Loucy (cell line): ENCODE measurements at regions not wholly inside any gene's neighbourhood (a gene's known extent, or its start where the extent isn't known, plus 50 kb on each side); places are given as distances from the start of the nearest gene placed in this dataset.

ENCODE experiments used
- H2AFZ ChIP-seq: fragments of 200-600 bp; sonication (generic); 2 replicates; pipeline ENCODE4 v1.6.0; 2016; ENCODE audit warnings: antibody characterized with exemption, mild to moderate bottlenecking, low read length, moderate library complexity
- H3F3A ChIP-seq: fragments of 200-600 bp; 2 replicates; pipeline ENCODE4 v1.6.0; 2016; ENCODE audit warnings: antibody characterized with exemption, low read depth, mild to moderate bottlenecking
- H3K27me3 ChIP-seq: fragments of 200-600 bp; sonication (generic); 2 replicates; pipeline ENCODE4 v1.6.1; 2014; ENCODE audit warnings: low read length, mild to moderate bottlenecking; ENCODE audit not compliant: insufficient read depth, poor library complexity, severe bottlenecking
- H3K36me3 ChIP-seq: fragments of 200-600 bp; sonication (generic); 2 replicates; pipeline ENCODE4 v1.6.1; 2016; ENCODE audit warnings: low read length; ENCODE audit not compliant: insufficient read depth
- H3K4me1 ChIP-seq: fragments of 200-600 bp; sonication (generic); 2 replicates; pipeline ENCODE4 v1.5.1; 2014; ENCODE audit warnings: low read length, mild to moderate bottlenecking; ENCODE audit not compliant: insufficient read depth, poor library complexity, severe bottlenecking
- H3K4me2 ChIP-seq: fragments of 200-600 bp; sonication (generic); 2 replicates; pipeline ENCODE4 v1.6.0; 2014; ENCODE audit warnings: antibody characterized with exemption, low read length, low read depth, mild to moderate bottlenecking; ENCODE audit not compliant: poor library complexity, severe bottlenecking
- H3K4me3 ChIP-seq: fragments of 200-600 bp; sonication (generic); 2 replicates; pipeline ENCODE4 v1.5.1; 2014; ENCODE audit warnings: low read length, mild to moderate bottlenecking, mixed read lengths; ENCODE audit not compliant: poor library complexity, severe bottlenecking
- H3K79me2 ChIP-seq: fragments of 200-600 bp; sonication (generic); 2 replicates; pipeline ENCODE4 v1.6.1; 2014; ENCODE audit warnings: low read length; ENCODE audit not compliant: insufficient read depth
- H3K9ac ChIP-seq: fragments of 200-600 bp; sonication (generic); 2 replicates; pipeline ENCODE4 v1.6.0; 2014; ENCODE audit warnings: mild to moderate bottlenecking, low read depth, low read length, moderate library complexity; ENCODE audit not compliant: poor library complexity, severe bottlenecking
- H3K9me2 ChIP-seq: fragments of 200-600 bp; sonication (generic); replicated peaks from 2 replicates; pipeline ENCODE4 v1.6.1; 2016; ENCODE audit warnings: low read depth, low read length, mixed read lengths
- H3K9me3 ChIP-seq: fragments of 200-600 bp; sonication (generic); 2 replicates; pipeline ENCODE4 v1.6.1; 2014; ENCODE audit warnings: mild to moderate bottlenecking, antibody characterized with exemption, low read length, low read depth; ENCODE audit not compliant: insufficient read depth
- H4K20me1 ChIP-seq: fragments of 200-600 bp; sonication (generic); 2 replicates; pipeline ENCODE4 v1.6.0; 2014; ENCODE audit warnings: antibody characterized with exemption, low read length, mild to moderate bottlenecking; ENCODE audit not compliant: insufficient read depth, poor library complexity, severe bottlenecking
- CTCF ChIP-seq: fragments of 200-600 bp; sonication (generic); conservative IDR thresholded peaks from 2 replicates; pipeline ENCODE4 v1.5.1; 2014; ENCODE audit warnings: mild to moderate bottlenecking, antibody characterized with exemption, low read length
- EZH2phosphoT487 ChIP-seq: fragments of 200-600 bp; IDR thresholded peaks from 2 replicates; pipeline ENCODE4 v1.6.1; 2018; ENCODE audit warnings: antibody characterized with exemption, mild to moderate bottlenecking, moderate library complexity, borderline replicate concordance

DNA sequence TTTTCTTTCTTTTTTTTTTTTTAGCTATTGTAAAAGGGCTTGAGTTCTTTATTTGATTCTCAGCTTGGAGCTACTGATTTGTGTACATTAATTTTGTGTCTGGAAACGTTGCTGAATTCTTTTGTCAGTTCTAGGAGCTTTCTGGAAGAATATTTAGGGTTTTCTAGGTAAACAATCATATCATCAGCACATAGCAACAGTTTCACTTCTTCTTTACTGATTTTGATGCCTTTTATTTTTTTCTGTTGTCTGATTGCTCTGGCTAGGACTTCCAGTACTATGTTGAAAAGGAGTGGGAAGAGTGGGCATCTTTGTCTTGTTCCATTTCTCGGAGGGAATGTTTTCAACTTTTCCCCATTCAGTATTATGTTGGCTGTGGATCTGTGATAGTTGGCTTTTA is 292.2 kb downstream of the GABRG1 start:
- no peak for TF ChIP-seq EZH2phosphoT487
- TF ChIP-seq CTCF: no peak
- H3K4me3 ChIP-seq: no peak overlapping the region
- no peaks in the 10 kb centered on the region for H3K9me2 ChIP-seq
- no peaks in the 10 kb centered on the region for H3K27me3 ChIP-seq
- no peaks in the 10 kb centered on the region for H3K79me2 ChIP-seq
- H3K4me1 ChIP-seq: no peaks in the 10 kb centered on the region
- H3K9me3 ChIP-seq: no peaks in the 10 kb centered on the region
- H2AFZ ChIP-seq: no peak overlapping the region
- H3K9ac ChIP-seq: no peak overlapping the region
- H3K36me3 ChIP-seq: no peaks in the 10 kb centered on the region
- H4K20me1 ChIP-seq: no peaks in the 10 kb centered on the region
- H3K4me2 ChIP-seq: no peak overlapping the region
- no peaks in the 10 kb centered on the region for H3F3A ChIP-seq

- no peak overlapping the region for H2AFZ ChIP-seq
- no peaks in the 10 kb centered on the region for H3K9me3 ChIP-seq
- H3K79me2 ChIP-seq: no peaks in the 10 kb centered on the region
- H3K27me3 ChIP-seq: no peaks in the 10 kb centered on the region
- H3K4me1 ChIP-seq: no peaks in the 10 kb centered on the region
- H4K20me1 ChIP-seq: no peaks in the 10 kb centered on the region
- H3K9me2 ChIP-seq: no peaks in the 10 kb centered on the region
- no peak overlapping the region for H3K9ac ChIP-seq
- H3F3A ChIP-seq: no peaks in the 10 kb centered on the region
- H3K4me2 ChIP-seq: no peak overlapping the region
- H3K36me3 ChIP-seq: no peaks in the 10 kb centered on the region
- TF ChIP-seq CTCF: no peak
- no peak for TF ChIP-seq EZH2phosphoT487
- H3K4me3 ChIP-seq: no peak overlapping the region
Observed at GRCh38 chr4:45803994-45804393, 319.9 kb downstream of the GABRG1 start.

DNA sequence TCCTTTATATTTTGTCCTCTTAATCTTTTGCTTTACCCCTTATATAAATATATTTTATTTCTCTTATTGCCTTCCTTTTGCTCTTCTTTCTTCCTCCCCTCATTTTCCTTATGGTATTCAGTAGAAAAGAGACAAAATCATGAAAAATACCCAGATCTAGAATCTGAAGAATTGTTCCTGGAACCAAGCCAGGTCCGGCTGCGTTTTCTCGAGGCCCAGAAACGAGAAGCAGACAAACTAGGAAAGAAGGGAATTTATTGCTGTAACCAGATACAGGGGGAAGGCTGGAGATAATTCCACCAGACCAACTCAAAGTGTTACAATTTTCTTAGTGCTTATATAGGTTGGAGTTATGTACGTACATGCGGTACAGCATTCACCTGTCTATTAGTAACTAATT is 328.7 kb downstream of the GABRG1 start:
- TF ChIP-seq CTCF: no peak
- no peak for TF ChIP-seq EZH2phosphoT487
- H3K36me3 ChIP-seq: no peaks in the 10 kb centered on the region
- H3K4me1 ChIP-seq: no peaks in the 10 kb centered on the region
- H3K79me2 ChIP-seq: no peaks in the 10 kb centered on the region
- H3K4me2 ChIP-seq: no peak overlapping the region
- H3K27me3 ChIP-seq: no peaks in the 10 kb centered on the region
- H2AFZ ChIP-seq: no peak overlapping the region
- no peak overlapping the region for H3K4me3 ChIP-seq
- H4K20me1 ChIP-seq: no peaks in the 10 kb centered on the region
- H3K9me3 ChIP-seq: no peaks in the 10 kb centered on the region
- no peaks in the 10 kb centered on the region for H3F3A ChIP-seq
- no peak overlapping the region for H3K9ac ChIP-seq
- no peaks in the 10 kb centered on the region for H3K9me2 ChIP-seq
